Activated T-helper 17 cell treated with anti-CD3 and anti-CD28 coated beads, Interleukin-2, amount 50 U/mL, for 72 hours (primary cell): ENCODE measurements at regions not wholly inside any gene's neighbourhood (a gene's known extent, or its start where the extent isn't known, plus 50 kb on each side); places are given as distances from the start of the nearest gene placed in this dataset.
"Not testable (repeated sequence)": the region's sequence is repeated elsewhere in the genome, so short reads cannot be mapped to it uniquely, and the experiment has no call there.

Source experiments
- ATAC-seq: fragments of 150-1000 bp; cut with Tn5 transposase; replicated peaks from 2 replicates; pipeline ENCODE4 v1.10.0; 2021; ENCODE audit warnings: mild to moderate bottlenecking, moderate library complexity
- H3K27ac Mint-ChIP-seq: one replicate; pipeline ENCODE4 v1.8.0; 2022; ENCODE audit warnings: mixed read lengths
- H3K27me3 Mint-ChIP-seq: one replicate; pipeline ENCODE4 v1.8.0; 2022; ENCODE audit warnings: mixed read lengths
- H3K36me3 Mint-ChIP-seq: one replicate; pipeline ENCODE4 v1.8.0; 2022; ENCODE audit warnings: low read depth, mild to moderate bottlenecking, mixed read lengths
- H3K4me1 Mint-ChIP-seq: one replicate; pipeline ENCODE4 v1.8.0; 2022; ENCODE audit warnings: mixed read lengths
- H3K4me3 Mint-ChIP-seq: one replicate; pipeline ENCODE4 v1.8.0; 2022; ENCODE audit warnings: mild to moderate bottlenecking, mixed read lengths
- H3K9me3 Mint-ChIP-seq: one replicate; pipeline ENCODE4 v1.8.0; 2022; ENCODE audit warnings: mixed read lengths

GRCh38 chr1:55768327-55768952, 553.3 kb upstream of the USP24 start:
- H3K4me3 Mint-ChIP-seq = no peak overlapping the region
- ATAC-seq = no peak
- peaks cover 4% of the 10 kb centered on the region for H3K27me3 Mint-ChIP-seq
- no peak overlapping the region for H3K27ac Mint-ChIP-seq
- H3K9me3 Mint-ChIP-seq = no peaks in the 10 kb centered on the region
- no peaks in the 10 kb centered on the region for H3K36me3 Mint-ChIP-seq
- no peaks in the 10 kb centered on the region for H3K4me1 Mint-ChIP-seq

GRCh38 chr1:55767171-55767570, 552.0 kb upstream of the USP24 start:
- no peaks in the 10 kb centered on the region for H3K4me1 Mint-ChIP-seq
- H3K27me3 Mint-ChIP-seq = peaks cover 3% of the 10 kb centered on the region
- ATAC-seq = no peak
- H3K9me3 Mint-ChIP-seq = peaks cover 7% of the 10 kb centered on the region
- H3K27ac Mint-ChIP-seq = no peak overlapping the region
- H3K4me3 Mint-ChIP-seq = no peak overlapping the region
- H3K36me3 Mint-ChIP-seq = no peaks in the 10 kb centered on the region

- not testable (repeated sequence) for H3K4me1 Mint-ChIP-seq, H3K27me3 Mint-ChIP-seq, H3K36me3 Mint-ChIP-seq, H3K27ac Mint-ChIP-seq, H3K4me3 Mint-ChIP-seq, ATAC-seq
- H3K9me3 Mint-ChIP-seq = peaks cover 13% of the 10 kb centered on the region
Measured at GRCh38 chr1:55765505-55765904, 550.3 kb upstream of the USP24 start.

DNA sequence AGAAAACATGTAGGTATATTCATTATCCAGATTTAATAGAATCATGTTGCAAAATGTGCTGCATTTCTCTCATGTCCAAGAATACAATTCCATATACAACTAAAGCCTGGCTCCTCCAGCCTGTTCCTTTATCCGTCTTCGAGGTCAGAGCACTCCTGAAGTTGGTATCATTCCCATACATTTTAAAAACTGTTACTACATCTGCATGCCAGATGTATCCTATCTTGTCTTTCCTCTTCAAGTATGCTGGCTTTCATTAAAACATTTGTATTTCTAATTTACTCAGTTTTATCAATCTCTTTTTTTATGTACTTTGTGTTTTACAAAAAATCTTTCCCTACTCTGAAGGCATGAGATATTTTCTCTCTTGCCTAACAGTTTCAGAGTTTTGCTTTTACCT, 536.6 kb upstream of the USP24 start:
- no peaks in the 10 kb centered on the region for H3K9me3 Mint-ChIP-seq
- H3K36me3 Mint-ChIP-seq = no peaks in the 10 kb centered on the region
- no peaks in the 10 kb centered on the region for H3K4me1 Mint-ChIP-seq
- H3K4me3 Mint-ChIP-seq = no peak overlapping the region
- peaks cover 11% of the 10 kb centered on the region for H3K27me3 Mint-ChIP-seq
- H3K27ac Mint-ChIP-seq = no peak overlapping the region
- no peak for ATAC-seq

GRCh38 chr1:55750628-55750995, 535.4 kb upstream of the USP24 start:
- H3K27me3 Mint-ChIP-seq = peaks cover 11% of the 10 kb centered on the region
- no peaks in the 10 kb centered on the region for H3K4me1 Mint-ChIP-seq
- H3K4me3 Mint-ChIP-seq = no peak overlapping the region
- H3K9me3 Mint-ChIP-seq = no peaks in the 10 kb centered on the region
- no peak for ATAC-seq
- no peak overlapping the region for H3K27ac Mint-ChIP-seq
- H3K36me3 Mint-ChIP-seq = no peaks in the 10 kb centered on the region

DNA sequence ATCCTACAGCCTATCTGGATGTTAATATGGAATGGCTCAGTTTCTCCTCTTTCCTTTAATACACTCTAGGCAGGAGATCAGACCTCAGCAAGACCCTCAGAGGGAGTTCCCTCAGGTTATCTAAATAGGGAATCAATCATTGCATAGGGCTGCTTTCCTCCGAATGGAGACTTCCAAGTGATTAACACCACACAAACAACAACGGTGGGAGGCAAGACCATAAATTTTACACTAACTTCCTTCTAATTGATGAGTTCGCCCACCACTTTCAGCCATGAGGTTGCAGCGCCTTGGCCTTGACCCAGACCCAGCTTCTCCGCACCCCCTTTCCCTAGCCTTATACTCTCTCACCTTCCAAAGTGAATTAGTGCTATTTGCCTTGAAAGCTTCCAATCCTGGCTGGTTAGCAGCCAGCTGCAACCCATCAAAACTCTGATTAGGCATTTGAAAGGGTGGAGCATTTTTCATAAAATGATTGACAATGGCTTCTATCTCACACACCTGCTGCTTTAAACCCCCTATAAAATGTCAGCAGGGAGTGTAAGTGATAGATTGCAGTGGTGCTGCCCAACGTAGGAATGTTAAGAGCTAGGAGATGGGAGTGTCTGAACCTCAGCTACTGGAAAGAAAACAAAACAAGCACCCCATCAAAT, 534.9 kb upstream of the USP24 start:
- Mint-ChIP-seq H3K4me1 (no peaks in the 10 kb centered on the region), H3K27me3 (peaks cover 11% of the 10 kb centered on the region), H3K4me3 (no peak overlapping the region), H3K36me3 (no peaks in the 10 kb centered on the region), H3K9me3 (no peaks in the 10 kb centered on the region), H3K27ac (no peak overlapping the region)
- no peak for ATAC-seq

GRCh38 chr1:55747408-55747841, 532.3 kb upstream of the USP24 start:
- no peak overlapping the region for H3K4me3 Mint-ChIP-seq
- no peak overlapping the region for H3K27ac Mint-ChIP-seq
- peaks cover 10% of the 10 kb centered on the region for H3K27me3 Mint-ChIP-seq
- H3K36me3 Mint-ChIP-seq = no peaks in the 10 kb centered on the region
- no peaks in the 10 kb centered on the region for H3K9me3 Mint-ChIP-seq
- ATAC-seq = no peak
- H3K4me1 Mint-ChIP-seq = no peaks in the 10 kb centered on the region

DNA sequence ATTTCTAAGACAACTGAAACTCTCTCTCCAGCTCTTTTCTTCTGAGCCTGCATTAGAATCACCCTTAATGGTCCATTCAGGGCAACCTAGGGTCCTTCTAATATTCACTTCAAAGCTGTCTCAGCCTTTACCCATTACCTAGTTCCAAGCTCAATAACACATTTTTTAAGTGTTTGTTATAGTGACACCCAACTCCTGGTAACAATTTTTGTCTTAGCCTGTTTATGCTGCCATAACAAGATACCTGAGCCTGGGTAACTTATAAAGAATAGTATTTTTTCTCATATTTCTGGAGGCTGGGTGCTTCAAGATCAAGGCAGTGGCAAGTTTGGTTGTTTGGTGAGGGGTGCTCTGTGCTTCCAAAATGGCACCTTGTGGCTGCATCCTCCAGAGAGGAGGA, 531.5 kb upstream of the USP24 start:
- Mint-ChIP-seq H3K27ac (no peak overlapping the region), H3K4me3 (no peak overlapping the region), H3K27me3 (peaks cover 11% of the 10 kb centered on the region), H3K36me3 (no peaks in the 10 kb centered on the region), H3K4me1 (no peaks in the 10 kb centered on the region), H3K9me3 (no peaks in the 10 kb centered on the region)
- ATAC-seq = no peak

DNA sequence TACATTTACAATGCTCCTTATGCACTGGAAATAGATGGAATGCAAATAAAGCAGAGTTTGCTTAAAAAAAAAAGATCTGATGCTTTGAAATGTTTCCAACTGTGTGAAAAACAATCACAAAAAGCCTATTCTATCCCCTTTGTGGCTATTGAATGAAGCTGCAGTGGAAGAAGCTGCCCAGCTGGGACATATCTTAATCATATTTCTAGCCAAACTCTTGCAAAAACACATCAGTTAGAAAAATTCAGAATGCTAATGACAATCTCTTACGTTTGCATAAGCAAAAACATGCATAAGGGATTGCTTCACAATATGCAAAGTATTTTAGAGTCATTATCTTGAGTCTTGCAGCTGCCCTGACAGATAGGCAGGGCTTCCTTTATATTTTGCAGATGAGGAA, 526.4 kb upstream of the USP24 start:
- H3K36me3 Mint-ChIP-seq = no peaks in the 10 kb centered on the region

DNA sequence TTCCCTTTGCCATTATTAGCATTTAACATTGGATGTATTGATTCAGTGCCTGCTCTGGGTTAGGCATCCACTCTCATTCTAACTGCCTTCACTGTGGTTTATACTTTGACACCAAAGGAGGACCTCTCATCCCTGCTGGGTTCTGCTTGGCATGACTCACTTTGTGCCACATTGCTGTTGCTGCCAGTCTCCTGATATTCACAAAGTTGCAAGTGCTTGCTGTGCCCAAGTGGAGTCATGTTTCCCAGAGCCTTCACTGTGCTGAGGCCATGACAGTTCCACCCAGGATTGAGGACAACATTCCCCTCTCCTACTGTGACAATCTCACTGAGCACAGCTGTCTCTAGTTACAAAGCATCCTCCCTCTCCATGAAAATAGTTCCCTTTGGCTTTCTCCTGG, 519.9 kb upstream of the USP24 start:
- ATAC-seq = no peak
- Mint-ChIP-seq H3K27ac (no peak overlapping the region), H3K9me3 (no peaks in the 10 kb centered on the region), H3K4me3 (no peak overlapping the region), H3K4me1 (no peaks in the 10 kb centered on the region), H3K27me3 (no peaks in the 10 kb centered on the region), H3K36me3 (no peaks in the 10 kb centered on the region)

More for the DNA sequence above, 526.4 kb upstream of the USP24 start:
- Mint-ChIP-seq H3K4me1 (no peaks in the 10 kb centered on the region), H3K27ac (no peak overlapping the region), H3K9me3 (no peaks in the 10 kb centered on the region), H3K27me3 (peaks cover 5% of the 10 kb centered on the region), H3K4me3 (no peak overlapping the region)
- ATAC-seq = no peak

- H3K36me3 Mint-ChIP-seq = no peaks in the 10 kb centered on the region
- H3K9me3 Mint-ChIP-seq = no peaks in the 10 kb centered on the region
- H3K4me1 Mint-ChIP-seq = no peaks in the 10 kb centered on the region
- H3K4me3 Mint-ChIP-seq = no peak overlapping the region
- no peak overlapping the region for H3K27ac Mint-ChIP-seq
- H3K27me3 Mint-ChIP-seq = peaks cover 9% of the 10 kb centered on the region
- no peak for ATAC-seq
Measured at GRCh38 chr1:55726994-55727393, 511.8 kb upstream of the USP24 start.

- peaks cover 12% of the 10 kb centered on the region for H3K27me3 Mint-ChIP-seq
- no peaks in the 10 kb centered on the region for H3K36me3 Mint-ChIP-seq
- H3K9me3 Mint-ChIP-seq = no peaks in the 10 kb centered on the region
- no peaks in the 10 kb centered on the region for H3K4me1 Mint-ChIP-seq
- no peak overlapping the region for H3K4me3 Mint-ChIP-seq
- H3K27ac Mint-ChIP-seq = no peak overlapping the region
- no peak for ATAC-seq
Measured at GRCh38 chr1:55725378-55725777, 510.2 kb upstream of the USP24 start.

- H3K27ac Mint-ChIP-seq = no peak overlapping the region
- H3K36me3 Mint-ChIP-seq = no peaks in the 10 kb centered on the region
- no peak overlapping the region for H3K4me3 Mint-ChIP-seq
- no peak for ATAC-seq
- H3K4me1 Mint-ChIP-seq = no peaks in the 10 kb centered on the region
- H3K27me3 Mint-ChIP-seq = peaks cover 12% of the 10 kb centered on the region
- no peaks in the 10 kb centered on the region for H3K9me3 Mint-ChIP-seq
Measured at GRCh38 chr1:55724551-55725325, 509.6 kb upstream of the USP24 start.

DNA sequence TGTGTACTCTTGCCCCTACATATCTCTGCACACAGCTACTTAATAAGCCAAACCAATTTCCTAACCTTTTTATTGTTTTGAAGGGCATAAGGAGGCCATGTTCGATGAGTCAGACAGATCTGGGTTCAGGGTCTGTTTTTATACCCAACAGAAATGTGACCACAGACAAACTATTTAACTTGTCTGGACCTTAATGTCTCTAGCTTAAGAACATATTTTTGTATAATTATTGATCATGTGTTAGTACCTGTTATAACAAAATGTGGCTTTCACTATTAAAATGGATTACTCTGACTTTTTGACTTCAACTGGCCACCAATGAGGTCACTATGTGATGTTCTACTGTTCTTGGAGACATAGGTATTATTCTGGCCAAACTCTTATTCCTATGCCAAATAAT, 507.8 kb upstream of the USP24 start:
- no peak for ATAC-seq
- no peaks in the 10 kb centered on the region for H3K4me1 Mint-ChIP-seq
- no peak overlapping the region for H3K4me3 Mint-ChIP-seq
- no peaks in the 10 kb centered on the region for H3K36me3 Mint-ChIP-seq
- no peaks in the 10 kb centered on the region for H3K9me3 Mint-ChIP-seq
- peaks cover 12% of the 10 kb centered on the region for H3K27me3 Mint-ChIP-seq
- H3K27ac Mint-ChIP-seq = no peak overlapping the region

DNA sequence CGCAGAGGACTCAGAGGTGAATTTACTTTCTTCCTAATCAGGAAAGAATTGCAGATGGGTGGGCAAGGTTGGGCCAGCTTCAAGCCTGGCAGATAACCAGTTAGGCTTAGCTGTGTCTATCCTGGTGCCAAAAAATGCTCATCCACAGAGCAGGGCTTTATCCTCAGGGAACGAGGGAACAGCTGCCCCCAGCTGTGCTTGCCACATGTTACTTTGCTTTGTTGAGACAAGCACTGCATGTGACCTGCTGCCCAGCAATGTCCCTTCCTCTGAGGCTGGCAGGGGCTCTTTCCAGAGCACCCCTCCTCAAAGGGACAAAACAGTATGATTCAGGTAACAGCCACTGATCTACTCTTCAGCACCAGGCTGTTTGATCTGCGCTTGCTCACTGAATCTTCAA, 505.1 kb upstream of the USP24 start:
- Mint-ChIP-seq H3K27ac (no peak overlapping the region), H3K4me1 (no peaks in the 10 kb centered on the region), H3K9me3 (no peaks in the 10 kb centered on the region), H3K36me3 (no peaks in the 10 kb centered on the region), H3K27me3 (peaks cover 18% of the 10 kb centered on the region), H3K4me3 (no peak overlapping the region)
- ATAC-seq = no peak
